ENCODE measurements at regions not wholly inside any gene's neighbourhood (a gene's known extent, or its start where the extent isn't known, plus 50 kb on each side); places are given as distances from the start of the nearest gene placed in this dataset.

DNA sequence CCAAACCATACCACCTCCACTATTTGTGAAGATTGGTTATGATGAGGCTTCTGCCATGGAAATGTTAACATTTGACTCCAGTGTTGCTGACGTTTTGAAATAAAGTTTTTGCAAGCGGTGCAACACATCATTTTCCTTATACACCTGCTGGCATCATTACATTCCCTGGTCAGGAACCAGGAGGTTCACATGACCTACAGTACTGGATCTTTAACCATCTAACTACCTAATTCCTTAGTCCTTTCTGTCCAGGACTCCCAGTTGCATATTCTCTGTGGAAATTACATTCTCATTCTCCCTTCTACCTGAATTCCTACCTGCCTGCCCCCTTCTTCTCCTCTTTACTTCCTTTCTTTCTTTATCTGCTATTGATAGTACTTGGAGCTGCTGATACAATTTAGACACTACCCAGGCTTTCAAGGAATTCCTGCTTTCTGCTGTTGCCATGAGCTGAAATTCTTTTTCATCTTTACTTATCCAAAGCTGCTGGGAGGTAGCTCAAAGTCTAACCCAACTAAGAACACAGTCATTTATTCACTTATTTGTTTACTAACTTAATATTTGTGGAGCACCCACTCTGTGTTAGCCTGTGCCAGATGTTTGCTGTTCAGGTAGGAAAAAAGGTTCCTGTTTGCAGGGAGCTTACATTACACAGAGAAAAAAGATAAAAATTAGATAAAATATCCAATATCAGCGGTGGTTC, 144.2 kb downstream of the EDEM1 start:
- TF ChIP-seq EZH2phosphoT487 (conservative IDR thresholded peaks at IDR 0.05; ENCODE audit: low read length): no peak
- TF ChIP-seq, protein P1, sequence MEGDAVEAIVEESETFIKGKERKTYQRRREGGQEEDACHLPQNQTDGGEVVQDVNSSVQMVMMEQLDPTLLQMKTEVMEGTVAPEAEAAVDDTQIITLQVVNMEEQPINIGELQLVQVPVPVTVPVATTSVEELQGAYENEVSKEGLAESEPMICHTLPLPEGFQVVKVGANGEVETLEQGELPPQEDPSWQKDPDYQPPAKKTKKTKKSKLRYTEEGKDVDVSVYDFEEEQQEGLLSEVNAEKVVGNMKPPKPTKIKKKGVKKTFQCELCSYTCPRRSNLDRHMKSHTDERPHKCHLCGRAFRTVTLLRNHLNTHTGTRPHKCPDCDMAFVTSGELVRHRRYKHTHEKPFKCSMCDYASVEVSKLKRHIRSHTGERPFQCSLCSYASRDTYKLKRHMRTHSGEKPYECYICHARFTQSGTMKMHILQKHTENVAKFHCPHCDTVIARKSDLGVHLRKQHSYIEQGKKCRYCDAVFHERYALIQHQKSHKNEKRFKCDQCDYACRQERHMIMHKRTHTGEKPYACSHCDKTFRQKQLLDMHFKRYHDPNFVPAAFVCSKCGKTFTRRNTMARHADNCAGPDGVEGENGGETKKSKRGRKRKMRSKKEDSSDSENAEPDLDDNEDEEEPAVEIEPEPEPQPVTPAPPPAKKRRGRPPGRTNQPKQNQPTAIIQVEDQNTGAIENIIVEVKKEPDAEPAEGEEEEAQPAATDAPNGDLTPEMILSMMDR (IDR thresholded peaks at IDR 0.05; ENCODE audit: insufficient read depth, low read length, poor library complexity, severe bottlenecking): no peak
